Suppressor macrophage treated with lipopolysaccharide for 4 hours (primary cell): ENCODE measurements at regions not wholly inside any gene's neighbourhood (a gene's known extent, or its start where the extent isn't known, plus 50 kb on each side); places are given as distances from the start of the nearest gene placed in this dataset.
"Not testable (repeated sequence)": the region's sequence is repeated elsewhere in the genome, so short reads cannot be mapped to it uniquely, and the experiment has no call there.

Experiments
- DNase-seq: peaks from one replicate; pipeline ENCODE4 v3.0.0-alpha.2; 2020

- DNase-seq: no peak
These were observed 285.5 kb upstream of the SFSWAP start for GRCh38 chr12:131425112-131426075.

GRCh38 chr12:131428091-131428685 is 282.7 kb upstream of the SFSWAP start:
- no peak for DNase-seq

- DNase-seq: not testable (repeated sequence)
These were observed 281.7 kb upstream of the SFSWAP start for GRCh38 chr12:131429221-131429620.

- DNase-seq: not testable (repeated sequence)
These were observed 281.2 kb upstream of the SFSWAP start for GRCh38 chr12:131429697-131430096.

- DNase-seq: no peak
These were observed 280.6 kb upstream of the SFSWAP start for GRCh38 chr12:131430158-131430742.

GRCh38 chr12:131431126-131431655 is 279.7 kb upstream of the SFSWAP start:
- DNase-seq: not testable (repeated sequence)

- no peak for DNase-seq
These were observed 278.2 kb upstream of the SFSWAP start for GRCh38 chr12:131432532-131433260.

- peak; percentile 48 for DNase-seq
These were observed 276.4 kb upstream of the SFSWAP start for GRCh38 chr12:131434208-131435125.

- DNase-seq: no peak
These were observed 273.8 kb upstream of the SFSWAP start for GRCh38 chr12:131436922-131437705.

- no peak for DNase-seq
These were observed 273.0 kb upstream of the SFSWAP start for GRCh38 chr12:131437706-131438492.

- not testable (repeated sequence) for DNase-seq
These were observed 272.4 kb upstream of the SFSWAP start for GRCh38 chr12:131438493-131438835.

- DNase-seq: no peak
These were observed 272.0 kb upstream of the SFSWAP start for GRCh38 chr12:131438881-131439280.

- DNase-seq: not testable (repeated sequence)
These were observed 271.1 kb upstream of the SFSWAP start for GRCh38 chr12:131439752-131440151.

- DNase-seq: not testable (repeated sequence)
These were observed 270.5 kb upstream of the SFSWAP start for GRCh38 chr12:131440209-131441059.

GRCh38 chr12:131441060-131441396 is 269.9 kb upstream of the SFSWAP start:
- peak; percentile 16 for DNase-seq

GRCh38 chr12:131441638-131442336 is 269.1 kb upstream of the SFSWAP start:
- DNase-seq: no peak

GRCh38 chr12:131442337-131442918 is 268.5 kb upstream of the SFSWAP start:
- no peak for DNase-seq
